H1 (cell line): ENCODE measurements at regions not wholly inside any gene's neighbourhood (a gene's known extent, or its start where the extent isn't known, plus 50 kb on each side); places are given as distances from the start of the nearest gene placed in this dataset.

ENCODE experiments used
- CTCF ChIA-PET: fragments of 300-600 bp; sonication (Branson Sonifier 250); formaldehyde crosslinking; loops from one replicate; lab custom pipeline; 2021; ENCODE audit not compliant: partially characterized antibody; lab: Charles Lee
- POLR2A ChIA-PET: fragments of 300-600 bp; sonication (Branson Sonifier 250); formaldehyde crosslinking; loops from one replicate; lab custom pipeline; 2021; ENCODE audit warnings: inconsistent platforms; ENCODE audit not compliant: partially characterized antibody; lab: Charles Lee
- DNase-seq, 2 experiments: peaks; one replicate each; pipeline versions ENCODE4 v3.0.0 to v3.0.0-alpha.2; 2010 to 2022; ENCODE audit warnings: low spot score in 2 of 2, low read depth in 1 of 2, mixed read lengths in 1 of 2
- FAIRE-seq: peaks from 2 replicates; lab custom pipeline; 2011; peaks lifted over from hg19 to GRCh38; lab: Jason Lieb, UNC
- H2AFZ ChIP-seq: 2 replicates; pipeline ENCODE4 v1.8.1; 2012; ENCODE audit warnings: low read length, inconsistent platforms
- H2AK5ac ChIP-seq: 2 replicates; pipeline ENCODE4 v1.6.1; 2013; ENCODE audit warnings: low read depth, low read length
- H2BK120ac ChIP-seq: replicated peaks from 2 replicates; pipeline ENCODE3; 2013; ENCODE audit warnings: low read depth, low read length, inconsistent platforms
- H2BK12ac ChIP-seq: 2 replicates; pipeline ENCODE4 v1.6.1; 2013; ENCODE audit warnings: low read depth, low read length
- H2BK15ac ChIP-seq: 2 replicates; pipeline ENCODE4 v1.6.1; 2013; ENCODE audit warnings: low read length
- H2BK20ac ChIP-seq: 2 replicates; pipeline ENCODE4 v1.6.1; 2013; ENCODE audit warnings: low read length
- H2BK5ac ChIP-seq: 2 replicates; pipeline ENCODE4 v1.6.1; 2013; ENCODE audit warnings: low read depth, low read length
- H3K14ac ChIP-seq: 2 replicates; pipeline ENCODE4 v1.6.1; 2013; ENCODE audit warnings: inconsistent platforms; ENCODE audit not compliant: insufficient read length
- H3K18ac ChIP-seq: 2 replicates; pipeline ENCODE4 v1.6.1; 2013; ENCODE audit warnings: low read length; ENCODE audit errors: extremely low read depth
- H3K23ac ChIP-seq: 2 replicates; pipeline ENCODE4 v1.6.1; 2013; ENCODE audit warnings: inconsistent platforms; ENCODE audit not compliant: insufficient read length
- H3K23me2 ChIP-seq: 2 replicates; pipeline ENCODE4 v1.6.1; 2013; ENCODE audit warnings: low read depth, low read length
- H3K27ac ChIP-seq: 2 replicates; pipeline ENCODE4 v1.6.1; 2011; ENCODE audit warnings: low read depth, low read length, inconsistent platforms
- H3K27me3 ChIP-seq, 4 experiments: replicated peaks in 1 of 4; 1 replicate in 1 of 4; 2 replicates in 3 of 4; pipeline versions ENCODE4 v1.6.1 to v1.8.1; 2011 to 2013; ENCODE audit warnings: low read length in 3 of 4, mild to moderate bottlenecking in 3 of 4, inconsistent platforms in 2 of 4, mixed read lengths in 2 of 4, moderate library complexity in 1 of 4; ENCODE audit not compliant: control insufficient read depth in 3 of 4, insufficient read depth in 3 of 4; ENCODE audit errors: extremely low read depth in 1 of 4
- H3K36me3 ChIP-seq, 4 experiments: 2 replicates each; pipeline versions ENCODE4 v1.6.1 to v1.8.1; 2011 to 2013; ENCODE audit warnings: mild to moderate bottlenecking in 4 of 4, low read length in 3 of 4, moderate library complexity in 2 of 4, control low read depth in 1 of 4, inconsistent platforms in 1 of 4; ENCODE audit not compliant: insufficient read depth in 4 of 4, control insufficient read depth in 2 of 4
- H3K4ac ChIP-seq: replicated peaks from 2 replicates; pipeline ENCODE3; 2013; ENCODE audit warnings: low read length, low read depth, mixed read lengths, inconsistent platforms; ENCODE audit not compliant: insufficient read length
- H3K4me1 ChIP-seq, 4 experiments: replicated peaks in 1 of 4; 1 replicate in 1 of 4; 2 replicates in 3 of 4; pipeline versions ENCODE4 v1.6.1 to v1.8.1; 2011 to 2013; ENCODE audit warnings: low read length in 3 of 4, inconsistent platforms in 2 of 4, mixed read lengths in 1 of 4; ENCODE audit not compliant: insufficient read depth in 4 of 4, control insufficient read depth in 3 of 4
- H3K4me2 ChIP-seq, 2 experiments: 2 replicates each; pipeline versions ENCODE4 v1.6.1 to v1.8.1; 2011 to 2013; ENCODE audit warnings: low read depth in 2 of 2, low read length in 2 of 2, control low read depth in 1 of 2, inconsistent platforms in 1 of 2, mild to moderate bottlenecking in 1 of 2; ENCODE audit not compliant: insufficient read depth in 1 of 2
- H3K4me3 ChIP-seq, 4 experiments: fragments of 200-600, 300-600 bp in 1 of 4; sonication (generic), shearing (Covaris generic), sonication (Bioruptor Twin) in 1 of 4; 2 replicates each; pipeline versions ENCODE4 v1.5.1 to v1.8.1; 2011 to 2016; ENCODE audit warnings: low read length in 4 of 4, low read depth in 3 of 4, control low read depth in 2 of 4, inconsistent platforms in 2 of 4, mild to moderate bottlenecking in 2 of 4, mixed read lengths in 1 of 4, moderate library complexity in 1 of 4; ENCODE audit not compliant: insufficient read depth in 2 of 4; ENCODE audit errors: extremely low read depth in 1 of 4
- H3K56ac ChIP-seq: replicated peaks from 2 replicates; pipeline ENCODE3; 2013; ENCODE audit warnings: low read depth, mild to moderate bottlenecking, mixed read lengths, low read length, inconsistent platforms; ENCODE audit not compliant: insufficient read length
- H3K79me1 ChIP-seq: 2 replicates; pipeline ENCODE4 v1.6.1; 2013; ENCODE audit warnings: low read depth, low read length, control low read depth
- H3K79me2 ChIP-seq, 2 experiments: 2 replicates each; pipeline versions ENCODE4 v1.6.1 to v1.8.1; 2012 to 2013; ENCODE audit warnings: low read length in 2 of 2, mild to moderate bottlenecking in 2 of 2, inconsistent platforms in 1 of 2; ENCODE audit not compliant: insufficient read depth in 2 of 2, control insufficient read depth in 1 of 2
- H3K9ac ChIP-seq, 4 experiments: replicated peaks in 1 of 4; 1 replicate in 1 of 4; 2 replicates in 3 of 4; pipeline versions ENCODE4 v1.6.1 to v1.8.1; 2011 to 2013; ENCODE audit warnings: low read depth in 3 of 4, low read length in 3 of 4, control low read depth in 2 of 4, mild to moderate bottlenecking in 2 of 4, moderate library complexity in 2 of 4, inconsistent platforms in 1 of 4; ENCODE audit errors: extremely low read depth in 1 of 4
- H3K9me3 ChIP-seq, 2 experiments: 2 replicates each; pipeline versions ENCODE4 v1.6.1 to v1.8.1; 2012 to 2013; ENCODE audit warnings: mild to moderate bottlenecking in 2 of 2, moderate library complexity in 2 of 2, control low read depth in 1 of 2, inconsistent platforms in 1 of 2, low read depth in 1 of 2, low read length in 1 of 2, mixed read lengths in 1 of 2; ENCODE audit not compliant: insufficient read depth in 2 of 2
- H4K20me1 ChIP-seq, 2 experiments: replicated peaks in 1 of 2; 2 replicates each; pipeline versions ENCODE3 to v1.8.1; 2011 to 2013; ENCODE audit warnings: inconsistent platforms in 2 of 2, low read length in 2 of 2, mild to moderate bottlenecking in 1 of 2; ENCODE audit not compliant: insufficient read depth in 2 of 2, control insufficient read depth in 1 of 2
- H4K5ac ChIP-seq: 2 replicates; pipeline ENCODE4 v1.6.1; 2013; ENCODE audit warnings: low read length, low read depth, mixed read lengths, inconsistent platforms; ENCODE audit not compliant: insufficient read length
- H4K8ac ChIP-seq: 2 replicates; pipeline ENCODE4 v1.8.0; 2013; ENCODE audit warnings: mild to moderate bottlenecking, moderate library complexity, low read length, inconsistent platforms; ENCODE audit not compliant: insufficient read depth; ENCODE audit errors: extremely low read depth
- H4K91ac ChIP-seq: replicated peaks from 2 replicates; pipeline ENCODE3; 2013; ENCODE audit warnings: low read length, mixed read lengths, inconsistent platforms; ENCODE audit not compliant: insufficient read length
- GTF2F1 ChIP-seq: IDR thresholded peaks from 2 replicates; pipeline ENCODE4 v1.6.1; 2012; ENCODE audit warnings: low read depth, low read length, improper control_type of control experiment, borderline replicate concordance
- SP1 ChIP-seq: IDR thresholded peaks from 2 replicates; pipeline ENCODE4 v1.6.1; 2011; ENCODE audit warnings: low read depth, low read length
- TEAD4 ChIP-seq: IDR thresholded peaks from 2 replicates; pipeline ENCODE4 v1.6.1; 2012; ENCODE audit warnings: low read depth, low read length, inconsistent platforms, mixed read lengths
- WGBS, 2 experiments: shearing (Covaris generic) in 1 of 2; methylation state at CpG; one replicate each; pipeline versions ENCODE4 v1.1.6 to v1.1.7; 2013 to 2015; ENCODE audit warnings: low lambda C conversion rate in 2 of 2, mixed read lengths in 2 of 2, inconsistent platforms in 1 of 2, low coverage in 1 of 2, missing lambda C conversion rate in 1 of 2; ENCODE audit not compliant: insufficient replicate concordance in 2 of 2, insufficient coverage in 1 of 2, insufficient read length in 1 of 2; ENCODE audit errors: extremely low coverage in 1 of 2, missing lambda C conversion rate in 1 of 2; 5-methylcytosine and 5-hydroxymethylcytosine counted together

- Histone ChIP-seq H3K56ac (no peak overlapping the region), H3K4me1 (peaks cover 0 to 6% (median under 1%) of the 10 kb centered on the region in 4 experiments; a peak in 2 of 7 replicates), H3K23ac (no peak overlapping the region), H2BK5ac (no peak overlapping the region), H3K18ac (no peak overlapping the region), H2BK12ac (no peak overlapping the region), H3K9me3 (0 out of 4 replicates have a peak, but pooled peaks cover 0 to 2% of the 10 kb centered on the region in 2 experiments), H3K36me3 (no peaks in the 10 kb centered on the region), H3K4ac (no peak overlapping the region), H3K14ac (no peak overlapping the region), H3K79me1 (no peaks in the 10 kb centered on the region), H2BK120ac (no peak overlapping the region), H4K5ac (no peak overlapping the region), H2AFZ (no peak overlapping the region), H3K9ac (no peak overlapping the region), H4K8ac (no peak overlapping the region), H2BK20ac (no peak overlapping the region), H3K4me2 (no peak overlapping the region), H2BK15ac (no peak overlapping the region), H4K91ac (no peak overlapping the region), H3K4me3 (no peak overlapping the region), H4K20me1 (no peaks in the 10 kb centered on the region), H3K23me2 (no peaks in the 10 kb centered on the region), H3K27me3 (no peaks in the 10 kb centered on the region), H3K27ac (no peak overlapping the region), H3K79me2 (no peaks in the 10 kb centered on the region), H2AK5ac (no peak overlapping the region)
- 86% methylated on average over 1 of the region's 1 CpG; no CpG with 5 or more reads in 1 of the 2 experiments for WGBS, 2 experiments
- no peak for DNase-seq
- POLR2A ChIA-PET = no interaction called here
- CTCF ChIA-PET = no interaction called here
- no peak for FAIRE-seq
- TF ChIP-seq SP1 = no peak
- no peak for TF ChIP-seq GTF2F1
- no peak for TF ChIP-seq TEAD4
Observed at GRCh38 chr2:204436230-204436629, 109.0 kb upstream of the PARD3B start.
